Gastrocnemius medialis (tissue), 4 donors: ENCODE measurements at regions not wholly inside any gene's neighbourhood (a gene's known extent, or its start where the extent isn't known, plus 50 kb on each side); places are given as distances from the start of the nearest gene placed in this dataset.

Experiments
- POLR2A ChIP-seq, 2 donors: fragments of 450-650 bp; IDR thresholded peaks; one replicate each; pipeline ENCODE4 v1.6.1; 2017; ENCODE audit warnings: antibody characterized with exemption in 2 of 2, mild to moderate bottlenecking in 2 of 2, moderate library complexity in 2 of 2
- TF ChIP-seq, protein P1 (sequence below), 5 experiments: fragments of 450-650 bp in 3 of 5; fragments of 200-600 bp in 2 of 5; sonication (generic) in 2 of 5; IDR thresholded peaks in 4 of 5; conservative IDR thresholded peaks in 1 of 5; 1 replicate in 4 of 5; 2 replicates in 1 of 5; pipeline ENCODE4 v1.5.1; 2016 to 2019; ENCODE audit warnings: antibody characterized with exemption in 5 of 5, mild to moderate bottlenecking in 3 of 5, moderate library complexity in 3 of 5

DNA sequence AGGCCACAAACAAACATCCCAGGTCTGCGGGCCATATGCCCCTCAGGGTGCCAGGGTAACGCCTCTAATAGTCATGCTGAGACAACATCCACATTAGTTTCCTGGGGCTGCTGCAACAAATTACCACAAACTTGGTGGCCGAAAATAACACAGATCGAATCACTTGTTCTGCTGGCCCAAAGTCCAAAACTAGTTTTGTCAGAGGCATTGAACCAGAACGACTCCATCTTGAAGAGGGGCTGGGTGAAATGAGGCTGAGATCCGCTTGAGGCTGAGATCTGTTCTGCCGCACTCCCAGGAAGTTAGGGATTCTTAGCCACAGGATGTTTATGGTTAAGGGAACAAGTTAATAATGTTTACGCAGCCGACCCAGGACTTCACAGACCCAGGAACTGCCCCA is 66.7 kb downstream of the COPS8 start:
- TF ChIP-seq, protein P1, sequence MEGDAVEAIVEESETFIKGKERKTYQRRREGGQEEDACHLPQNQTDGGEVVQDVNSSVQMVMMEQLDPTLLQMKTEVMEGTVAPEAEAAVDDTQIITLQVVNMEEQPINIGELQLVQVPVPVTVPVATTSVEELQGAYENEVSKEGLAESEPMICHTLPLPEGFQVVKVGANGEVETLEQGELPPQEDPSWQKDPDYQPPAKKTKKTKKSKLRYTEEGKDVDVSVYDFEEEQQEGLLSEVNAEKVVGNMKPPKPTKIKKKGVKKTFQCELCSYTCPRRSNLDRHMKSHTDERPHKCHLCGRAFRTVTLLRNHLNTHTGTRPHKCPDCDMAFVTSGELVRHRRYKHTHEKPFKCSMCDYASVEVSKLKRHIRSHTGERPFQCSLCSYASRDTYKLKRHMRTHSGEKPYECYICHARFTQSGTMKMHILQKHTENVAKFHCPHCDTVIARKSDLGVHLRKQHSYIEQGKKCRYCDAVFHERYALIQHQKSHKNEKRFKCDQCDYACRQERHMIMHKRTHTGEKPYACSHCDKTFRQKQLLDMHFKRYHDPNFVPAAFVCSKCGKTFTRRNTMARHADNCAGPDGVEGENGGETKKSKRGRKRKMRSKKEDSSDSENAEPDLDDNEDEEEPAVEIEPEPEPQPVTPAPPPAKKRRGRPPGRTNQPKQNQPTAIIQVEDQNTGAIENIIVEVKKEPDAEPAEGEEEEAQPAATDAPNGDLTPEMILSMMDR (IDR thresholded peaks at IDR 0.05 in 4 of 5, conservative IDR thresholded peaks at IDR 0.05 in 1 of 5): no peak
- TF ChIP-seq POLR2A (IDR thresholded peaks at IDR 0.05): no peak
